ENCODE measurements at regions not wholly inside any gene's neighbourhood (a gene's known extent, or its start where the extent isn't known, plus 50 kb on each side); places are given as distances from the start of the nearest gene placed in this dataset.

DNA sequence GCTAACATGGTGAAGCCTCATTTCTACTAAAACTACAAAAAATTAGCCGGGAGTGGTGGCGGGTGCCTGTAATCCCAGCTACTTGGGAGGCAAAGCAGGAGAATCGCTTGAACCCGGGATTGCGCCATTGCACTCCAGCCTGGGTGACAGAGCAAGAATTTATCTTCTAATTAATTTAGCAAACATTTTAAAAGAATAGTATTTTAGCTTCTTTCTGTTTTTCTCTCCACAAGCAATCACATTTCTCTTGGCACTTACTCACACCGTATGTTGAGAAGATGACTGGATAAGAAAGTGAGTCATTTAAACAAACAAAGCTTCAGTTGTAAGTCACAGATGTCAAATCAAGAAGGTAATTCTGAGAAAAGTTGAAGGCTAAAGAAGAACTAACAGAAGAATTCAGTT, 264.0 kb downstream of the ARL4A start:
- DNase-seq = peak; percentile 8
- H3K36me3 Mint-ChIP-seq (ENCODE audit: insufficient read depth, unreplicated experiment) = no peaks in the 10 kb centered on the region
- CTCF ChIA-PET = interaction anchor here (0.6 to 1.5 kb wide), 5 partner anchors 9 to 265 kb away, joined by 3 to 6 read pairs (median 3); no protein-coding TSS in a partner anchor
- peaks cover 21% of the 10 kb centered on the region for H3K4me1 Mint-ChIP-seq (ENCODE audit: low read depth, unreplicated experiment)
- no peak for TF ChIP-seq CTCF (IDR thresholded peaks at IDR 0.05; ENCODE audit: unreplicated experiment)
- no peak overlapping the region for H3K4me3 Mint-ChIP-seq (ENCODE audit: low read depth, unreplicated experiment)
- no TSS peak for BruUV-seq (replicated peaks)
- intact Hi-C loops (cut with micrococcal nuclease; ENCODE audit: unreplicated experiment) = no loop called here
- H3K27ac Mint-ChIP-seq (ENCODE audit: unreplicated experiment) = no peak overlapping the region
- no peaks in the 10 kb centered on the region for H3K27me3 Mint-ChIP-seq (ENCODE audit: unreplicated experiment)
- no peaks in the 10 kb centered on the region for H3K9me3 Mint-ChIP-seq (ENCODE audit: low read depth, unreplicated experiment)

GRCh38 chr7:12954380-12955033, 267.1 kb downstream of the ARL4A start:
- BruUV-seq (replicated peaks) = no TSS peak
- CTCF ChIA-PET = interaction anchor here (0.6 kb wide), 1 partner anchor 1632 kb away, joined by 3 read pairs; no protein-coding TSS in a partner anchor
- H3K27ac Mint-ChIP-seq (ENCODE audit: unreplicated experiment) = no peak overlapping the region

GRCh38 chr7:12957487-12957886, 270.1 kb downstream of the ARL4A start:
- intact Hi-C loops (cut with micrococcal nuclease; ENCODE audit: unreplicated experiment) = no loop called here
- H3K27ac Mint-ChIP-seq (ENCODE audit: unreplicated experiment) = no peak overlapping the region
- H3K9me3 Mint-ChIP-seq (ENCODE audit: low read depth, unreplicated experiment) = no peaks in the 10 kb centered on the region

More at GRCh38 chr7:12954380-12955033, 267.1 kb downstream of the ARL4A start:
- intact Hi-C loops (cut with micrococcal nuclease; ENCODE audit: unreplicated experiment) = no loop called here
- Mint-ChIP-seq H3K27me3 (ENCODE audit: unreplicated experiment) (no peaks in the 10 kb centered on the region), H3K4me1 (ENCODE audit: low read depth, unreplicated experiment) (peaks cover 13% of the 10 kb centered on the region), H3K9me3 (ENCODE audit: low read depth, unreplicated experiment) (no peaks in the 10 kb centered on the region), H3K36me3 (ENCODE audit: insufficient read depth, unreplicated experiment) (no peaks in the 10 kb centered on the region), H3K4me3 (ENCODE audit: low read depth, unreplicated experiment) (no peak overlapping the region)
- no peak for TF ChIP-seq CTCF (IDR thresholded peaks at IDR 0.05; ENCODE audit: unreplicated experiment)
- DNase-seq = no peak

DNA sequence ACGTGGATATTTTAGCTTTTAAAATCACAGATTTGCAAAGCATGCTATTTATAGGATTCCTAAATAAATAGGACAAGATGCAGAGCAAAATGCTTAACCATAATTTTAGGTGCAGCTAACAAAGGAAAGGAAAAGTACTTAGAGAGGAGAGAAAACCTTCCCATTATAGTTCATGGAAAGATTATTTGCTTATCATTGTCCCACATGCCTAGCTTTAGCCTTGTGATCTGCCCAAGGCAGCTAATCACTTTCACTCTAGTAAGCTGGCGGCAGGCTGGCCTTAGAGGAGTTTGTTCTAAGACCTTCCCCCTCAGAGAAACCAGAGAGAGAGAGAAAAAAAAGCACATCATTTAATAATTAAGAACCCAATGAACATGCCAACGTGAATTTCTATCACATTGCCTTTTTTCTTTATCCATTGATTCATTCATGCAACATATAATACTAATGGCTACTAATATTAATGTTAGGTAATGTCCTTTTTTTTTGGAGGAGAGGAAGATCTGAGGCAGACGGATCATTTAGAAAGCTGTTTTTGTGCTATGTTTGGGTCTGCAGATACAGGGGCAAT, 274.6 kb downstream of the ARL4A start:
- intact Hi-C loops (cut with micrococcal nuclease; ENCODE audit: unreplicated experiment) = no loop called here
- no peak for DNase-seq
- H3K4me1 Mint-ChIP-seq (ENCODE audit: low read depth, unreplicated experiment) = peaks cover 10% of the 10 kb centered on the region
- CTCF ChIA-PET = interaction anchor here (1.2 kb wide), 1 partner anchor 12 kb away, joined by 3 read pairs; no protein-coding TSS in a partner anchor
- no TSS peak for BruUV-seq (replicated peaks)
- no peaks in the 10 kb centered on the region for H3K36me3 Mint-ChIP-seq (ENCODE audit: insufficient read depth, unreplicated experiment)
- no peak for TF ChIP-seq CTCF (IDR thresholded peaks at IDR 0.05; ENCODE audit: unreplicated experiment)
- H3K4me3 Mint-ChIP-seq (ENCODE audit: low read depth, unreplicated experiment) = no peak overlapping the region
- no peaks in the 10 kb centered on the region for H3K9me3 Mint-ChIP-seq (ENCODE audit: low read depth, unreplicated experiment)
- no peak overlapping the region for H3K27ac Mint-ChIP-seq (ENCODE audit: unreplicated experiment)
- no peaks in the 10 kb centered on the region for H3K27me3 Mint-ChIP-seq (ENCODE audit: unreplicated experiment)

More at GRCh38 chr7:12957487-12957886, 270.1 kb downstream of the ARL4A start:
- H3K36me3 Mint-ChIP-seq (ENCODE audit: insufficient read depth, unreplicated experiment) = no peaks in the 10 kb centered on the region
- H3K4me3 Mint-ChIP-seq (ENCODE audit: low read depth, unreplicated experiment) = no peak overlapping the region
- no peak for DNase-seq
- no peaks in the 10 kb centered on the region for H3K4me1 Mint-ChIP-seq (ENCODE audit: low read depth, unreplicated experiment)
- TF ChIP-seq CTCF (IDR thresholded peaks at IDR 0.05; ENCODE audit: unreplicated experiment) = no peak
- CTCF ChIA-PET = no interaction called here
- H3K27me3 Mint-ChIP-seq (ENCODE audit: unreplicated experiment) = no peaks in the 10 kb centered on the region
- no TSS peak for BruUV-seq (replicated peaks)
